HG03565 (cell line): ENCODE measurements at regions not wholly inside any gene's neighbourhood (a gene's known extent, or its start where the extent isn't known, plus 50 kb on each side); places are given as distances from the start of the nearest gene placed in this dataset.

Experiments
- ATAC-seq: cut with Tn5 transposase; IDR thresholded peaks from one replicate; pipeline ENCODE4 v1.9.1; 2021; ENCODE audit warnings: mild to moderate bottlenecking, moderate library complexity; ENCODE audit not compliant: unreplicated experiment

DNA sequence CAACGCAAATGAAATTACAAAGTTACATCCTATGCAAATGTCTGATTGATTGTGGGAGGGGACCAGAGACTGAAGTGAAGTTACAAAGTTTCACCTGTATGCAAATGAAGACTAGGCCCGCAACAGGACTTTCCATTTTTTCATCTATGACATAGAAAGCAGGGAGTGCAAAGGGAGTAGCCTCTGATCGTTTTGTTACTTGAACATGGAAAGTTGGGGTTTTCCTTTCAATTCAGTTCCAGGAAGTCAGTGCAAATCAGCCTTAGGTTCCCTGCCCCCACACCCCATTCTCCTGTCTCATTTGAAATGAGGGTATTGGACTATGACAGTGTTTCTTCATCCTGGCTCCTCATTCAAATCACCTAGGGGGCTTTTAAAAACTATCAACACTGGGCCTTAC, 96.9 kb upstream of the HABP2 start:
- no peak for ATAC-seq

DNA sequence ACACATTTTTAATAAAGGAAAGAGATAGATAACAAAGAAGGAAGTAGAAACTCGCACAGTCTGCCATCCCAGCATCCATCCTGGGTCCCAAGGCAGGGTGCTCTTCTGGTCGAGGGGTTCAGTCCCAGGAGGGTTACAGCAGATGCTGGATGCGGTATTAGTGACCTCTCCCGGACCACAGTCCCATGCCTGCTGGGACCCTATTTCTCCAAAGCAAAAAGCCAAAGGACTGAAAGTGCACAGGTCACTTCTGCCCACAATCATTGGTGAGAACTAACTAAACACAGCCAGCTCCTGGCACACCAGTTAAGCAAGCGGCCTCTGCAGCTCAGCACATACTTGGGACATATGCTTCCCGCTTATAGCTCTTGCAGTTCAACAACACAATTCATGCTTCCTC, 96.1 kb upstream of the HABP2 start:
- ATAC-seq = no peak

DNA sequence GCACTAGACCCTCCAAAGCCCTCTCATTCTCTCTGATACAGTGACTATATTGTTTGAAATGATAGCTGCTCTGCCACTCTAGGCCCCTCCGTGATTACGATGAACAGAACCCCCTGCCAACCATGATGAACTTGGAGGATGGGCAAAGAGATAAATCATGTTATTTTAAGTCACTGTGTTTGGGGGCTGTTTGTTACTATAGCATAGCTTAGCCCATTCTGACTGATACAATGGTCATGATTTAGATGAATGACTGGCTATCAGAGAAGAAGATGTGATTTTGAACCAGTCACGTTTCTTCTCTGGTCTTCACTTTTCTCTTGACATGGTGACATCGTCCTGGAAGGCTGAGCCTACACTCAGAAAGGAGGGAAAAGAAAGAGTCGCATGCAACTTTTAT, 95.4 kb upstream of the HABP2 start:
- no peak for ATAC-seq

DNA sequence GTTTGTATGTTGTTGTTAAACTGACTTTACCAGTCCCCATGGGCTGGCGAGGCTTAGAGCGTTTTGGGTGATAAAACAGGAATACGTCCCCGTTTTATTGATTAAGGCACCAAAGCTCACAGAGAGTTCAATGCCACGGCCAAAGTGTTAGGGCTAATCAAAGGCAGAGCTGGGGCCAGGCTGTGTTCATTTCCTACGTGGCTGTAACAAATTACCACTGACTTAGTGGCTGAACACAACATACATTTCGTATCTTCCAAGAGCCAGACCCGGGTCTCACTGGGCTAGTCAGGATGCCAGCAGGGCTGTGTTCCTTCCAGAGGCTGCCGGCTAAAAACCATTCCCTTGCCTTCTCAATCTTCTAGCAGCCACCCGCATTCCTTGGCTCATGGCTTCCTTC, 94.4 kb upstream of the HABP2 start:
- ATAC-seq = no peak

DNA sequence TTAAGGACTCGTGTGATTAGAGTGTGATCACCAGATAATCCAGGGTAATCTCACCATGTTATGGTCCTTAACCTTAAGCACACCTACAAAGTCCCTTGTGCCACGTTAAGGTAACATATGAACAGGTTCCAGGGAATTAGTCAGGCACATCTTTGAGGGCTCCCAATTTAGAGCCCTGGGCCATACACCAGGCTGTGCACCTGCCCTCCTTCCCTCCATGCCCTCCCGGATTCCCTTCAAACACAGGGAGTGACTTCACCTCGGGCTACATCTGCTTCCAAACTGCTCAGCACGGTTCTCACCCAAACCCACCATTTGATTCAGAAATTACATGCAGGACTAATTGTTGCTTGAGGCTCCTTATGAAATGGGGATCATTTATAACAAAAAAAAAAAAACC, 93.9 kb upstream of the HABP2 start:
- ATAC-seq = no peak

DNA sequence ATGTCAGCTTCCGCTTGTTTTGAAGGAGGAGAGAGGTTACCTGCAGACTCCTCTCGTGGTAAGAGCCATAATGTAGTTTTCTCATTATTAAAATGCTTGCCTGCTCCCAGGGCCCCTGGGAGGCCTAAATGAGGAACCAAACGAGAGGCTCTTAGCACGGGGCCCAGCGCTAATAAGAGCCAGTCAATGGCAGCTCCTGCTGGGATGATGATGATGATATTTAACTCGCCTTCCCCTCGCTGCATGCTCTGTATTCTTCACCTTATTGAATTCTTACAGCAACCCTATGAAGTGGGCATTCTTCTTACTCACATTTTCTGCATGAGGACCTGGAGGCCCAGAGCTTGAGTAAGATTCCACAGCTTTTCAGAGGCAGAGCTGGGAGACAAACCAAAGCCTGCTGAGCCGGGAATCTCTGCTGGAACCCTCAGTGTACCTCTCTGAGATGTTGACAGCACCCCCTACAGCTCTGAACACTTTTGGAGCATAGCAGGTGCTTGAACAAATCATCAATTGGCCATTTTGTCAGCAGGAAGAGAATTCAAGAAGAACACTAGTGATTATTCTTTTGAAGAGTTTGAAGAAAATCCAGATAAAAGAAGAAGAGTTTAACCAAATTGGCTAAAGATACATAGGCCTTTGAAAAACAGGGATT, 93.1 kb upstream of the HABP2 start:
- no peak for ATAC-seq

DNA sequence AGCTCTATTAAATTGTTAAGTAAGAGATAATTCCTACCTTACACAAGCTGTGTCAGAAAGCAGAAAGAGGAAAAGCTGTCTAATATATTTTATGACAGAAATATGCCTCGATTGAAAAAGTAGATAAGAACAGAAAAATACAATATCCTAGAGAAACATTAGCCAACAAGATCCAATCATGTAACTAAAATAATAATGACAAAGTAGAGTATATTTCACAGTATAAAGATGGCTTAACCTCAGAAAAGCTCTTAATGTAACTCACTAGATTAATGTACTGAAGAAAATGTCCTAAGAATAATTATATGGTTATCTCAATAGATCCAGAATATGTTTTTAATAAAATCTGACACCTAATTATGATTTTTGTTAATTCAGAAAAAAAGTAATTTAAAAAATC, 89.8 kb upstream of the HABP2 start:
- ATAC-seq = no peak

DNA sequence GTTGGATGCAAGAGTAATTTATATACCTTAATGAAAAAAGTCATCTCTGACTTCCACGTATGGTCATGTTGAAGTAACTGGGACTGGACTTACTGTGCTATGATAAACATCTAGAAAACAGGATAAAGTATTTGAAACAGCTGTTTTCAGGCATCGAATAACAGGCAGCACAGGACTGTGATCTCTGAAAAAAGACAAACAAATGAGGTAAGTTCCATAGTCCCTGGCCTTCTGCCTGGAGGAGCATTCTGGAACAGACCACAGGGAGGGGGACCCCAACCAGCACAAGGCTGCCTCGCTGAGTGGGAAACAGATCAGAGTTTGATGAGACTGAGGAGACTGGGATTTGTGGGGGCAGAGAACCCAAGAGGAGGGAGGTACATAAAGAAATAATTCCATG, 89.1 kb upstream of the HABP2 start:
- no peak for ATAC-seq

DNA sequence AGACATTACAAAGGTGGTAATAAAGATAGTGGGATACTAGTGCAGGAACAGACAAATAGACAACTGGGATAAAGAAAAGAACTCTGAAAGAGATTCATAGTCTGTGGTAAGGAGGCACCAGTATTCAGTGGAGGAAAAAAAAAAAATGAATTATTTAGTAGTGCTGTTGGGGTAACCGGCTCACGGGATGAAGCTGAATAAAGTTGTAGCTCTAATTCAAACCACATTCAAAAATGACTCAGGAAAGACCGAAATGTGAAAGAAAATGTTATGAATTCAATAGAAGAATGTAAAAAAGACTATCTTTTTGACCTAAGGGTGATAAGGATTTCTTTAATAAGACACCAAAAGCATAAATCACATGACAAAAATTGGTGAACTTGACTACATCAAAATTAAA, 83.1 kb upstream of the HABP2 start:
- ATAC-seq = no peak

DNA sequence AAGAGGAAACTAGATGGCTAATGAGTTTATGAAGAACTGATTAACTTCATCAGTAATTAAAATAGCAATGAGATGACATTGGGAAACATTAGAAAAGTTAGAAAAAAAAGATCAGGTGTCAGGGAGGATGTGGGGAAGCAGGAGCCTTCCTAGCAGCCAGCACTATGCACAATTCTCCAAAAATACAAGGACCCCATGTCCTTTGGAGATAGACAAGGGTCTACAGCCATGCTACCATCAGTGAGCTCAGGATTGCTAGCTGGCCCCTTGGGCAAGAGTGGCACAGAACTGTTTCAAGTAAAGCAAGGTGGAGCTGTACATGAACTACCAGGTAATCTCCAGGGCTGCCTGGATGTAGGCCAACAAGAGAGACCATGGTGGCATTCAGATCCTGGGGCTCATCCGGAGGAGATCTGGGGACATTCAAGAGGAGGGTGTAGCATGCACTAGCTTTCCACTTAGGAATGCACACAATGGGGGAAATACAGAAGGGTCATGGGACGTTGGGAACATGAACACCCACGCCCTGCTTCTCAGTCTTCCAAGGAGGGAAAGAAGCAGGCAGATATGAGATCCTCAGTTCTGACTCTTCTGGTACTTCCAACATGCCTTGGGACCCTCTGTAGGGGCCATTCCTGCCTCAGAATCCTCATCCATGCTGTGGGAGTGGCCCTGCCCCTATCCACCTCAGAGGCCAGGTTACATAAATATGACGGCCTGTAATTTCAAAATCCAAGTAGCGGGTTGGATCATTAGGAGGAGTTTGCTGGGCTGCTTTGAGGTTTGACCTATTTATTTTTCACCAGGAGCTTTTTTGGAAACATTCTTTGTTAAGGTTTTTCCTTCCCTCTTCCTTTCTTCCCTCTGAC, 82.2 kb upstream of the HABP2 start:
- ATAC-seq = no peak

DNA sequence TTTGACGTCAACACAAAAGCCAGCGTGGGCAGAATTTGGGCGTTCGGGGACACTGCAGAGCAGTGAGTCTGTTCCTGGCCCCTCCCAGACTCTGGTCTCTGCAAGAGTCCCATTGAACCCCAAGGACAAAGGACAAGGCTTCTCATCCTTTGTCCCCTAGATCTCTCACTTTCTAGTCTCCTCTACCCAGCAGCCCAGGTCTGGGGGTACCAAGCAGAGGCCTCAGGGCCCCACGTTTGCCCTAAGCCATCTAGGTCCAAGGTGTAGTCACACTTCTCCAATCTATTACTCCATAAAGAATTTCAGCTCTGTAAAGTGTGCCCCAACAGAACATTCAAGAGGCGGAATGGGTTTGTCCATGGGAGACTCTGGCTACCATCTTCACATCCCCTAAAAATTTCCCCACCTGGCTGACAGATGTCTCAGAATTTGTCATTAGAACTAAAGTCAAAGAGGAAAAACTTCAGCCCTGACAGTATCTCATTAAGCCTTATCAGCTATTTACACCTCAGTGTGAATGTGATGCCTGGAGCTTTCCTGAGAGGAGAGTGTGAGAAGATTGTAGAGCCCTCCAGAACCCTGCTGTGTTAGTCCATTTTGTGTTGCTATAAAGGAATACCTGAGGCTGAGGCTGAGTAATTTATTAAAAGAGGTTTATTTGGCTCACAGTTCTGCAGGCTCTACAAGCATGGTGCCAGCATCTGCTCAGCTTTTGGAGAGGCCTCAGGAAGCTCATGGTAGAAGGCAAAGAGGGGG, 81.4 kb upstream of the HABP2 start:
- no peak for ATAC-seq

DNA sequence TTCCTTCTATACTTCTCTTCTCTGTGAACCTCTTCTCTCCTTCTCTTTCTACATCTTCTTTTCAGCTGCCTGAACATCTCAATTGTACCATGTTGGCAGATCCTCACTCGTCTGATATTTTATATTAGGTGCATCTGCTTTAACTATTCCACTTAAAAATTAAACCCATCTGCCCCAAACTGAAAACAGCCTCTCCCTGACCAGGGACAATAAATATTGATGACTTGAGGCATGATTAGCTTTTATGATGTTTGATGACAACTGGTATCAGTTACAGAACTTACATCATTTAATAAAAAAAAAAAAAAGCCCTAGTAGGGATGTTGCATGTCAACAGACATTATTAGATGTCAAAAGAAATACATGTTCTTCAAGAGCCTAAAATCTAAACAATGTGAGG, 79.8 kb upstream of the HABP2 start:
- ATAC-seq = no peak

DNA sequence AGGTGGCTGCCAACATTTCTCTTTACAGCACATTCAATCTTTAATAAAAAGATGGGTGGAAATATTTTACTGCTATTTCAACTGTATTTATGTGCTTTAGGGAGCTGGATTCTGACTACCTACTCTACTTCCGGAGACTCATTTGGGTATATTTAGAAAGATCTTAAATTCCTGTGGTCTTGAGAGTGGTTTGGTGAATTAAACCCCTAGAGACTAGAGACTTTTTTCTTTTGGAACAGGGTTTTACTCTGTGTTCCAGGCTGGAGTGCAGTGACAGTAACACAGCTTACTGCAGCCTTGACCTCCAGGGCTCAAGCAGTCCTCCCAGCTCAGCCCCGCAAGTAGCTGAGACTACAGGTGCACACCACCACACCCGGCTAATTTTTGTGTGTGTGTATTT, 79.0 kb upstream of the HABP2 start:
- ATAC-seq = no peak

DNA sequence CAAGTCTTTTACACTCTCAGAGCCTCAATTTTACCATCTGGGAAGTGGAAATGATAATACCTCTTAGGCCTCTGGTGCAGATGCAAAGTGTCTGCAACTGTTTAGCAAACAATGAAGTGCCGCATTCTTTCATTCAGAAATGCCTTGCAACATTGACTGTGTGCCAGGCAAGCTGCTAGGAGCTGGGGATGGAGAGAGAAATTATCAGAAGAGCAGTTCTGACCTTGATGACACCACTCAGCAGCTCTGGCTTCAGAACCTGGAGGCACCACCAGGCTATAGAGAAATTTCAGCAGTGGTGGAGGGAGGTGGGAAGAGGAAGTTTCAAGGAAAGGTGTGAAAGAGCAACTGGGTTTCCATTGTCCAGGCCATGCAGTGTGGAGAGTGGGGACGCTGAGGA, 78.1 kb upstream of the HABP2 start:
- no peak for ATAC-seq

DNA sequence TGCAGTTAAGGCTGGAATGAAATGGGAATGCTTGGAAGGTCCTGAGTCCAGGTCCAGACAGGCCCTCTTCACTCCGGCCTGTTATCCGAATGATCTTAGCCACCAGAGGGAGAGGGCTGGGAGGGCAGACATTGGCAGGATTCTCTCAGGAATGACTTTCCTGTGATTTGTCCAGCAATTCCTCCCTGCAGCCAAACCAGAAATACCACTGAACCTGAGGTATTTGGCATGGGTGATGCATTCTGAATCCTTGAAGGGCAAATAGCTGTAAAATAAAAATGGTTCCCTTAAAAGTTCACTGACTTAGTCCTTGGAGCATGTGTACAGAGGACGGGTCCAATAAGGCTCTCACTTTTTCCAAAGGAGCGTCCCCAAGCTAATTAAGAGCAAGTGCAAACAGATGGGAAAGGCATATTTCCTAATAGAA, 77.5 kb upstream of the HABP2 start:
- ATAC-seq = no peak

DNA sequence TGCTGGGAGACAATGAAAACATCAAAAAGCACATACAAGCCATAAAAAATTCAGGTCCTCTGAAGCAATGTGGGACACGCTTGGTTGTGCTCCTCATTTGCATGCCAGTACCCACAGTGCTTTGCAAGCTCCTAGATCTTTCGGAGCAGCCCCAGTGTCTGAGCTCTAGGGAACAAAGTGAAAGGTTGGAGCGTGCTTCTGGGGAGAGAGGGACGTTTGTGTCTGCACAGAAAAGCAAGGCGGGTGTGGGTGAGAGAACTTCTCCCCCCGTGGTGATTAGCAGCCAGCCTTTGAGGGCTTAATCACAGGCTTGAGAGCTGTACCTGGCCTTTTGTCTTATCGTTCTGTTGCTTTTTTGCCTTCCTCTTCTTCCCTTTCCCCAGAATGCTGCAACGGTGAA, 76.7 kb upstream of the HABP2 start:
- no peak for ATAC-seq

DNA sequence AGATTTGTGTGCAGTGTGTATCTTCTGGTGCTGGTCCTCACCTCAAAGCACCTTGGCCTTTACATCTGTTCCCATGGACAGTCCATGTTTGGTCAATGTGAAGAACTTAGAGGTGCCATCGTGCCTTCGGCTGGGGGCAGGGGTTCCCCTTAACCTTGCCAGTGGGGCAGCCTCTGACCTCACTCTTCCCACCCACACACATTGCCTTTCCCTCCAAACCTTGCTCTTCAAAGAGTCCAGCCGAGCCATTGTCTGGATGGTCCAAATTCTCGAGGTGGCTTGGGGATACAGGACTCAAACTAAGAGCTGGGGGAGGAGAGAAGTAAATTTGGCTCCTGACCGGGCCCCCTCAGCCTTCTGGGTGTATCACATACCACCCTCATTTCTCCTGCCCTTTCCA, 76.2 kb upstream of the HABP2 start:
- ATAC-seq = no peak

DNA sequence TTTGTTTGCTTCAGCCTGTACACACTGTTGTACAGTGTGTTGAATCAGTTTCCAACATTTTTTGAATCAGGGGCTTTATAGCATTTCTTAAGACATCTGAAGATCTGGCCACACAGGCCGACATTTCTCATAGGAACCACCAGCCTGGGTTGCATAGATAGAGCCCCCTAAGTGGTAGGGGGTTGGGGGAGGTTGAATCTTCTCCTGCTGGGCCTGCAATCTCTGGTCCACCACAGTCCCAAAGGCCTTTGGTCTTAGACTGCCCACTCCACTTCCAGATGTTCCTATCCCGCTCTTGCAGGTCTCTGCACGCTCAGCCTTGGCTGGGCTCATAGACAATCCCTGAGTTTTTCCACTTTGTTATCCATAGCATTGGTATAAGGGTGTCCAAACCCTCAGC, 75.4 kb upstream of the HABP2 start:
- ATAC-seq = no peak

DNA sequence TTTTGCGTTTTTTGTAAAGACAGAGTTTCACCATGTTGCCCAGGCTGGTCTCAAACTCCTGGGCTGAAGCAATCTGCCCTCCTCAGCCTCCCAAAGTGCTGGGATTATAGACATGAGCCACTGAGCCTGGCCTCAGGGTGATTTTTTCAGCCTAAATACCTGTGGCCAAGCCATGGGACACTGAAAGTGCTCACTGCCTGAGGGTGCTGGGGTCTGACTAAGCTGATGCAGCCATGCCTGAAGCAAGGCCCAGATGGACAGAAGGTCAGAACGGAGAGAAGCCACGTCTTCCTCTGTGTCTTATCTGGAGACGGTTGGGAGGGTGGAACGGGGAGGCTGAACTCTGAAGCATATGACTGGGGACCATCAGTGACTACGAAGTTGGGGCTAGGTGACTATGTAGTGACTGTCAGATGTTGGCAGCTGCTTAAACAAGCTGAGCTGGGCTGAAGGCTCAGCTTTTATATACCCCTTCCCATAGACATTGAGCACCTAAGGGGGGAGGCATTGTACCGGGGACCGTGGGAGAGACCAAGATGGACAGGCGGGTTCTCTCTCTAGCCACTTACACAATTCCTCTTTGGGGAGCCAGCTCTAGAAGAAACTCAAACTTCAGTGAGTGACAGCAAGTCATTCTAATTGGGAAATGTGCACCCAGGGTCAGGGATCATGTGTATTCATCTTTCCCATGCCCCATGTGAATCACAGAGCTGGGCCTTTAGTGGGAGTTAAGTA, 73.3 kb upstream of the HABP2 start:
- ATAC-seq = no peak

DNA sequence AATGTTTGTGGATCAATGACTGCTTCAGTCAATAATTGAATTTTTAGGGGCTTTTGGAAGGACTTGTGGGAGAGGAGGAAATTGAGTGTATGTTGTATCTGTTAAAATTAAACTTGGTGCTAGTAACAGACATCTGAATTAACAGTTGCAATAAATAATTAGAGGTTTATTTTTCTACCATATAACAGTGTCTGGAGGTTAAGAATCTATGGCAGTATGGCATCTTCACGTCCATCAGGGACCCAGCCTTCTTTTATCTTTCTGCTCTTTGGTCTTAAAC, 72.8 kb upstream of the HABP2 start:
- ATAC-seq = no peak

DNA sequence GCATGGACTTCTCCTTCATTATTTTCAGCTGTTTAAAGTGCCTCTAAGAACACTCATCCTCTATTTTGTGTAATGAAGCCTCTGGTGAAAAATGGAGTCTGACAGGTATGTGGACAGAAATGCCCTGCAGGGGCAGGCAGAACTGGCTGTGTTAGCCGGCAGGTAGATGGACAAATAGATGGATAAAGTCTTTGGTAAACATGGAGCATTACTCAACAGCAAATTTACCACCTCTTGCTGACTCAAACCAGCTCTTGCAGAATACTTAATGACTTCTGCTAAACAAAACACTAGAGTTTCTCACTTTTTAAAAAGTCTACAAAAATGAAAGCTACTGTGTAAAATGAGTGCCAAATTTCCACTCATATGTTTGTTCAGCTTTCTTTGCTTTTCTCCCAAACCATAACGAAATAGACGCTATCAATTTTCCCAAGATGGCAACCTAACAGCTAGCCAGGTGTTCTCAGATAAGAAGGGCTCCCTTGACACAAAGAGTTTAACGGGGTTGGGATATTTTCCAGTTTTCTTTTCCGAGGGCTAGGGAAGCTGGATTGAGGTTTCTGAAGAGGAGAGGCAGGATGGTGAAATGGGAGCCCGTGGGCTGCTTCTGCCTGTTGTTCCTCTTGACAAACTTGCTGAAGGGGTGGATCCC, 71.9 kb upstream of the HABP2 start:
- ATAC-seq = no peak
